Loucy (cell line): ENCODE measurements at regions not wholly inside any gene's neighbourhood (a gene's known extent, or its start where the extent isn't known, plus 50 kb on each side); places are given as distances from the start of the nearest gene placed in this dataset.

Experiments
- H2AFZ ChIP-seq: fragments of 200-600 bp; sonication (generic); 2 replicates; pipeline ENCODE4 v1.6.0; 2016; ENCODE audit warnings: antibody characterized with exemption, mild to moderate bottlenecking, low read length, moderate library complexity
- H3F3A ChIP-seq: fragments of 200-600 bp; 2 replicates; pipeline ENCODE4 v1.6.0; 2016; ENCODE audit warnings: antibody characterized with exemption, low read depth, mild to moderate bottlenecking
- H3K27me3 ChIP-seq: fragments of 200-600 bp; sonication (generic); 2 replicates; pipeline ENCODE4 v1.6.1; 2014; ENCODE audit warnings: low read length, mild to moderate bottlenecking; ENCODE audit not compliant: insufficient read depth, poor library complexity, severe bottlenecking
- H3K36me3 ChIP-seq: fragments of 200-600 bp; sonication (generic); 2 replicates; pipeline ENCODE4 v1.6.1; 2016; ENCODE audit warnings: low read length; ENCODE audit not compliant: insufficient read depth
- H3K4me1 ChIP-seq: fragments of 200-600 bp; sonication (generic); 2 replicates; pipeline ENCODE4 v1.5.1; 2014; ENCODE audit warnings: low read length, mild to moderate bottlenecking; ENCODE audit not compliant: insufficient read depth, poor library complexity, severe bottlenecking
- H3K4me2 ChIP-seq: fragments of 200-600 bp; sonication (generic); 2 replicates; pipeline ENCODE4 v1.6.0; 2014; ENCODE audit warnings: antibody characterized with exemption, low read length, low read depth, mild to moderate bottlenecking; ENCODE audit not compliant: poor library complexity, severe bottlenecking
- H3K4me3 ChIP-seq: fragments of 200-600 bp; sonication (generic); 2 replicates; pipeline ENCODE4 v1.5.1; 2014; ENCODE audit warnings: low read length, mild to moderate bottlenecking, mixed read lengths; ENCODE audit not compliant: poor library complexity, severe bottlenecking
- H3K79me2 ChIP-seq: fragments of 200-600 bp; sonication (generic); 2 replicates; pipeline ENCODE4 v1.6.1; 2014; ENCODE audit warnings: low read length; ENCODE audit not compliant: insufficient read depth
- H3K9ac ChIP-seq: fragments of 200-600 bp; sonication (generic); 2 replicates; pipeline ENCODE4 v1.6.0; 2014; ENCODE audit warnings: mild to moderate bottlenecking, low read depth, low read length, moderate library complexity; ENCODE audit not compliant: poor library complexity, severe bottlenecking
- H3K9me2 ChIP-seq: fragments of 200-600 bp; sonication (generic); replicated peaks from 2 replicates; pipeline ENCODE4 v1.6.1; 2016; ENCODE audit warnings: low read depth, low read length, mixed read lengths
- H3K9me3 ChIP-seq: fragments of 200-600 bp; sonication (generic); 2 replicates; pipeline ENCODE4 v1.6.1; 2014; ENCODE audit warnings: mild to moderate bottlenecking, antibody characterized with exemption, low read length, low read depth; ENCODE audit not compliant: insufficient read depth
- H4K20me1 ChIP-seq: fragments of 200-600 bp; sonication (generic); 2 replicates; pipeline ENCODE4 v1.6.0; 2014; ENCODE audit warnings: antibody characterized with exemption, low read length, mild to moderate bottlenecking; ENCODE audit not compliant: insufficient read depth, poor library complexity, severe bottlenecking
- CTCF ChIP-seq: fragments of 200-600 bp; sonication (generic); conservative IDR thresholded peaks from 2 replicates; pipeline ENCODE4 v1.5.1; 2014; ENCODE audit warnings: mild to moderate bottlenecking, antibody characterized with exemption, low read length
- EZH2phosphoT487 ChIP-seq: fragments of 200-600 bp; IDR thresholded peaks from 2 replicates; pipeline ENCODE4 v1.6.1; 2018; ENCODE audit warnings: antibody characterized with exemption, mild to moderate bottlenecking, moderate library complexity, borderline replicate concordance

- Histone ChIP-seq H3K4me3 (no peak overlapping the region), H3K79me2 (no peaks in the 10 kb centered on the region), H2AFZ (no peak overlapping the region), H3K4me2 (no peak overlapping the region), H3K9ac (no peak overlapping the region), H3K9me3 (no peaks in the 10 kb centered on the region), H3F3A (no peaks in the 10 kb centered on the region), H3K36me3 (no peaks in the 10 kb centered on the region), H3K4me1 (no peaks in the 10 kb centered on the region), H3K9me2 (no peaks in the 10 kb centered on the region), H3K27me3 (no peaks in the 10 kb centered on the region), H4K20me1 (no peaks in the 10 kb centered on the region)
- TF ChIP-seq EZH2phosphoT487 = no peak
- TF ChIP-seq CTCF = no peak
Measured at GRCh38 chr6:19664050-19664449, 173.1 kb upstream of the ID4 start.

GRCh38 chr6:19664878-19665612, 172.1 kb upstream of the ID4 start:
- H3K9ac ChIP-seq = no peak overlapping the region
- no peak for TF ChIP-seq CTCF
- no peak for TF ChIP-seq EZH2phosphoT487
- no peaks in the 10 kb centered on the region for H3K36me3 ChIP-seq
- H3K9me2 ChIP-seq = no peaks in the 10 kb centered on the region
- H2AFZ ChIP-seq = no peak overlapping the region
- H3K79me2 ChIP-seq = no peaks in the 10 kb centered on the region
- H3F3A ChIP-seq = no peaks in the 10 kb centered on the region
- no peaks in the 10 kb centered on the region for H3K4me1 ChIP-seq
- H3K4me2 ChIP-seq = no peak overlapping the region
- no peaks in the 10 kb centered on the region for H3K9me3 ChIP-seq
- H3K4me3 ChIP-seq = no peak overlapping the region
- H4K20me1 ChIP-seq = no peaks in the 10 kb centered on the region
- no peaks in the 10 kb centered on the region for H3K27me3 ChIP-seq

- no peak overlapping the region for H3K4me2 ChIP-seq
- H3K27me3 ChIP-seq = no peaks in the 10 kb centered on the region
- no peaks in the 10 kb centered on the region for H3K36me3 ChIP-seq
- H3K9me3 ChIP-seq = no peaks in the 10 kb centered on the region
- TF ChIP-seq EZH2phosphoT487 (no peak), CTCF (no peak)
- no peaks in the 10 kb centered on the region for H4K20me1 ChIP-seq
- no peak overlapping the region for H3K4me3 ChIP-seq
- no peak overlapping the region for H2AFZ ChIP-seq
- H3K79me2 ChIP-seq = no peaks in the 10 kb centered on the region
- H3K4me1 ChIP-seq = no peaks in the 10 kb centered on the region
- no peaks in the 10 kb centered on the region for H3K9me2 ChIP-seq
- H3F3A ChIP-seq = no peaks in the 10 kb centered on the region
- H3K9ac ChIP-seq = no peak overlapping the region
Measured at GRCh38 chr6:19665613-19665909, 171.6 kb upstream of the ID4 start.
